ENCODE measurements at regions not wholly inside any gene's neighbourhood (a gene's known extent, or its start where the extent isn't known, plus 50 kb on each side); places are given as distances from the start of the nearest gene placed in this dataset.

- TF ChIP-seq, protein P1, sequence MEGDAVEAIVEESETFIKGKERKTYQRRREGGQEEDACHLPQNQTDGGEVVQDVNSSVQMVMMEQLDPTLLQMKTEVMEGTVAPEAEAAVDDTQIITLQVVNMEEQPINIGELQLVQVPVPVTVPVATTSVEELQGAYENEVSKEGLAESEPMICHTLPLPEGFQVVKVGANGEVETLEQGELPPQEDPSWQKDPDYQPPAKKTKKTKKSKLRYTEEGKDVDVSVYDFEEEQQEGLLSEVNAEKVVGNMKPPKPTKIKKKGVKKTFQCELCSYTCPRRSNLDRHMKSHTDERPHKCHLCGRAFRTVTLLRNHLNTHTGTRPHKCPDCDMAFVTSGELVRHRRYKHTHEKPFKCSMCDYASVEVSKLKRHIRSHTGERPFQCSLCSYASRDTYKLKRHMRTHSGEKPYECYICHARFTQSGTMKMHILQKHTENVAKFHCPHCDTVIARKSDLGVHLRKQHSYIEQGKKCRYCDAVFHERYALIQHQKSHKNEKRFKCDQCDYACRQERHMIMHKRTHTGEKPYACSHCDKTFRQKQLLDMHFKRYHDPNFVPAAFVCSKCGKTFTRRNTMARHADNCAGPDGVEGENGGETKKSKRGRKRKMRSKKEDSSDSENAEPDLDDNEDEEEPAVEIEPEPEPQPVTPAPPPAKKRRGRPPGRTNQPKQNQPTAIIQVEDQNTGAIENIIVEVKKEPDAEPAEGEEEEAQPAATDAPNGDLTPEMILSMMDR (IDR thresholded peaks at IDR 0.05; ENCODE audit: low read depth, low read length, poor library complexity, severe bottlenecking), result no peak
- TF ChIP-seq EZH2phosphoT487 (IDR thresholded peaks at IDR 0.05; ENCODE audit: borderline replicate concordance, low read length), result no peak
Measured at GRCh38 chr16:62539657-62540056, 503.4 kb upstream of the CDH8 start.

Measured in DOHH2 (cell line).